Natural killer cell (primary cell): ENCODE measurements at regions not wholly inside any gene's neighbourhood (a gene's known extent, or its start where the extent isn't known, plus 50 kb on each side); places are given as distances from the start of the nearest gene placed in this dataset.

Experiments used
- ATAC-seq, 3 donors: fragments of 150-1000 bp in 2 of 3; fragments of 200-7000 bp in 1 of 3; cut with Tn5 transposase; 1 replicate in 1 of 3; 2 replicates in 2 of 3; pipeline ENCODE4 v1.10.0; 2021; ENCODE audit warnings: mild to moderate bottlenecking in 2 of 3, moderate library complexity in 2 of 3
- DNase-seq, 2 donors: peaks; one replicate each; pipeline versions ENCODE4 v3.0.0 to v3.0.0-alpha.2; 2013 to 2021; ENCODE audit warnings: mixed read lengths in 1 of 2
- H3K27ac ChIP-seq: one replicate; pipeline ENCODE4 v1.5.1; 2013; ENCODE audit warnings: mild to moderate bottlenecking, low read length
- H3K27me3 ChIP-seq: one replicate; pipeline ENCODE4 v1.6.1; 2013; ENCODE audit warnings: low read length; ENCODE audit not compliant: control insufficient read depth, insufficient read depth
- H3K36me3 ChIP-seq: one replicate; pipeline ENCODE4 v1.6.1; 2013; ENCODE audit warnings: low read length; ENCODE audit not compliant: control insufficient read depth, insufficient read depth
- H3K4me1 ChIP-seq: one replicate; pipeline ENCODE4 v1.6.1; 2013; ENCODE audit warnings: low read length; ENCODE audit not compliant: control insufficient read depth, insufficient read depth
- H3K4me3 ChIP-seq: one replicate; pipeline ENCODE4 v1.5.1; 2013; ENCODE audit warnings: low read length
- H3K9me3 ChIP-seq: one replicate; pipeline ENCODE4 v1.6.1; 2013; ENCODE audit warnings: low read length; ENCODE audit not compliant: control insufficient read depth, insufficient read depth
- H3K27ac Mint-ChIP-seq, 2 donors: one replicate each; pipeline ENCODE4 v1.8.0; 2022; ENCODE audit warnings: mild to moderate bottlenecking in 2 of 2, mixed read lengths in 2 of 2, moderate library complexity in 1 of 2
- H3K27me3 Mint-ChIP-seq, 2 donors: one replicate each; pipeline ENCODE4 v1.8.0; 2022; ENCODE audit warnings: low read depth in 2 of 2, mixed read lengths in 2 of 2
- H3K36me3 Mint-ChIP-seq: one replicate; pipeline ENCODE4 v1.8.0; 2022; ENCODE audit warnings: mixed read lengths
- H3K4me1 Mint-ChIP-seq, 2 donors: one replicate each; pipeline ENCODE4 v1.8.0; 2022; ENCODE audit warnings: mixed read lengths in 2 of 2
- H3K4me3 Mint-ChIP-seq: one replicate; pipeline ENCODE4 v1.8.0; 2022; ENCODE audit warnings: mild to moderate bottlenecking, moderate library complexity, mixed read lengths
- H3K9me3 Mint-ChIP-seq, 2 donors: one replicate each; pipeline ENCODE4 v1.8.0; 2022; ENCODE audit warnings: mixed read lengths in 2 of 2
- CTCF ChIP-seq: fragments of 200-600 bp; IDR thresholded peaks from one replicate; pipeline ENCODE4 v1.8.0; 2022; ENCODE audit warnings: antibody characterized with exemption
- WGBS: methylation state at CpG from one replicate; pipeline ENCODE4 v1.1.7; 2013; ENCODE audit warnings: missing lambda C conversion rate; ENCODE audit not compliant: insufficient coverage; 5-methylcytosine and 5-hydroxymethylcytosine counted together
- intact Hi-C: fragments of 100-400 bp; cut with micrococcal nuclease; formaldehyde crosslinking; loops from one replicate; pipeline ENCODE4 v1.14.2; 2022

GRCh38 chr19:31214086-31214485 lies 135.2 kb downstream of the TSHZ3 start:
- no peaks in the 10 kb centered on the region for H3K36me3 ChIP-seq
- H3K4me3 ChIP-seq, result no peak overlapping the region
- H3K9me3 ChIP-seq, result no peaks in the 10 kb centered on the region
- peak; percentile 91 to 97 (median 92) for ATAC-seq
- H3K4me1 ChIP-seq, result peaks cover 15% of the 10 kb centered on the region
- H3K9me3 Mint-ChIP-seq, result no peaks in the 10 kb centered on the region
- peak; percentile 77 to 93 for DNase-seq
- H3K36me3 Mint-ChIP-seq, result no peaks in the 10 kb centered on the region
- peaks cover 6 to 16% of the 10 kb centered on the region in 2 donors for H3K27me3 Mint-ChIP-seq
- H3K4me3 Mint-ChIP-seq, result peak overlapping the region; percentile 85
- 2% methylated on average over 9 of the region's 9 CpGs for WGBS
- peak overlapping the region; percentile 90 to 92 for H3K27ac Mint-ChIP-seq
- no peak for TF ChIP-seq CTCF
- intact Hi-C loops, result loop anchor here (1.0 kb wide), 1 partner anchor 126 kb away; no protein-coding TSS in a partner anchor
- H3K27ac ChIP-seq, result peak overlapping the region; percentile 78
- H3K27me3 ChIP-seq, result no peaks in the 10 kb centered on the region
- peaks cover 13 to 28% of the 10 kb centered on the region in 2 donors for H3K4me1 Mint-ChIP-seq

GRCh38 chr19:31211088-31211487 lies 138.1 kb downstream of the TSHZ3 start:
- Histone ChIP-seq H3K27ac (no peak overlapping the region), H3K4me1 (peaks cover 15% of the 10 kb centered on the region), H3K4me3 (no peak overlapping the region), H3K9me3 (no peaks in the 10 kb centered on the region), H3K27me3 (no peaks in the 10 kb centered on the region), H3K36me3 (no peaks in the 10 kb centered on the region)
- intact Hi-C loops, result no loop called here
- peaks cover 7 to 18% of the 10 kb centered on the region in 2 donors for H3K27me3 Mint-ChIP-seq
- ATAC-seq, result no peak
- H3K4me1 Mint-ChIP-seq, result peaks cover 13 to 28% of the 10 kb centered on the region in 2 donors
- no peak for DNase-seq
- H3K36me3 Mint-ChIP-seq, result no peaks in the 10 kb centered on the region
- H3K4me3 Mint-ChIP-seq, result no peak overlapping the region
- 96% methylated on average over 2 of the region's 3 CpGs for WGBS
- TF ChIP-seq CTCF, result no peak
- peak overlapping the region in 1 of 2 donors; percentile 66 for H3K27ac Mint-ChIP-seq
- H3K9me3 Mint-ChIP-seq, result peaks cover 0 to 2% of the 10 kb centered on the region in 2 donors

GRCh38 chr19:31205887-31206518 lies 143.2 kb downstream of the TSHZ3 start:
- Histone ChIP-seq H3K27ac (no peak overlapping the region), H3K4me1 (no peaks in the 10 kb centered on the region), H3K27me3 (no peaks in the 10 kb centered on the region), H3K4me3 (no peak overlapping the region), H3K36me3 (no peaks in the 10 kb centered on the region), H3K9me3 (no peaks in the 10 kb centered on the region)
- intact Hi-C loops, result no loop called here
- H3K27ac Mint-ChIP-seq, result no peak overlapping the region
- no peaks in the 10 kb centered on the region for H3K36me3 Mint-ChIP-seq
- peaks cover 0 to 6% of the 10 kb centered on the region in 2 donors for H3K9me3 Mint-ChIP-seq
- WGBS, result 91% methylated on average over 2 of the region's 2 CpGs
- no peak for DNase-seq
- ATAC-seq, result no peak
- no peaks in the 10 kb centered on the region for H3K4me1 Mint-ChIP-seq
- H3K27me3 Mint-ChIP-seq, result peaks cover 23 to 47% of the 10 kb centered on the region in 2 donors
- TF ChIP-seq CTCF, result no peak
- H3K4me3 Mint-ChIP-seq, result no peak overlapping the region

GRCh38 chr19:31204115-31204514 lies 145.1 kb downstream of the TSHZ3 start:
- Mint-ChIP-seq H3K36me3 (no peaks in the 10 kb centered on the region), H3K4me1 (no peaks in the 10 kb centered on the region), H3K4me3 (no peak overlapping the region), H3K27ac (no peak overlapping the region), H3K9me3 (peaks cover 0 to 6% of the 10 kb centered on the region in 2 donors), H3K27me3 (peaks cover 27 to 53% of the 10 kb centered on the region in 2 donors)
- Histone ChIP-seq H3K9me3 (no peaks in the 10 kb centered on the region), H3K27ac (no peak overlapping the region), H3K27me3 (no peaks in the 10 kb centered on the region), H3K4me1 (no peaks in the 10 kb centered on the region), H3K4me3 (no peak overlapping the region), H3K36me3 (no peaks in the 10 kb centered on the region)
- no peak for TF ChIP-seq CTCF
- WGBS, result 69% methylated on average over 1 of the region's 1 CpG
- intact Hi-C loops, result no loop called here
- DNase-seq, result no peak
- no peak for ATAC-seq
